Loucy (cell line): ENCODE measurements at regions not wholly inside any gene's neighbourhood (a gene's known extent, or its start where the extent isn't known, plus 50 kb on each side); places are given as distances from the start of the nearest gene placed in this dataset.

Experiments
- H2AFZ ChIP-seq: fragments of 200-600 bp; sonication (generic); 2 replicates; pipeline ENCODE4 v1.6.0; 2016; ENCODE audit warnings: antibody characterized with exemption, mild to moderate bottlenecking, low read length, moderate library complexity
- H3F3A ChIP-seq: fragments of 200-600 bp; 2 replicates; pipeline ENCODE4 v1.6.0; 2016; ENCODE audit warnings: antibody characterized with exemption, low read depth, mild to moderate bottlenecking
- H3K27me3 ChIP-seq: fragments of 200-600 bp; sonication (generic); 2 replicates; pipeline ENCODE4 v1.6.1; 2014; ENCODE audit warnings: low read length, mild to moderate bottlenecking; ENCODE audit not compliant: insufficient read depth, poor library complexity, severe bottlenecking
- H3K36me3 ChIP-seq: fragments of 200-600 bp; sonication (generic); 2 replicates; pipeline ENCODE4 v1.6.1; 2016; ENCODE audit warnings: low read length; ENCODE audit not compliant: insufficient read depth
- H3K4me1 ChIP-seq: fragments of 200-600 bp; sonication (generic); 2 replicates; pipeline ENCODE4 v1.5.1; 2014; ENCODE audit warnings: low read length, mild to moderate bottlenecking; ENCODE audit not compliant: insufficient read depth, poor library complexity, severe bottlenecking
- H3K4me2 ChIP-seq: fragments of 200-600 bp; sonication (generic); 2 replicates; pipeline ENCODE4 v1.6.0; 2014; ENCODE audit warnings: antibody characterized with exemption, low read length, low read depth, mild to moderate bottlenecking; ENCODE audit not compliant: poor library complexity, severe bottlenecking
- H3K4me3 ChIP-seq: fragments of 200-600 bp; sonication (generic); 2 replicates; pipeline ENCODE4 v1.5.1; 2014; ENCODE audit warnings: low read length, mild to moderate bottlenecking, mixed read lengths; ENCODE audit not compliant: poor library complexity, severe bottlenecking
- H3K79me2 ChIP-seq: fragments of 200-600 bp; sonication (generic); 2 replicates; pipeline ENCODE4 v1.6.1; 2014; ENCODE audit warnings: low read length; ENCODE audit not compliant: insufficient read depth
- H3K9ac ChIP-seq: fragments of 200-600 bp; sonication (generic); 2 replicates; pipeline ENCODE4 v1.6.0; 2014; ENCODE audit warnings: mild to moderate bottlenecking, low read depth, low read length, moderate library complexity; ENCODE audit not compliant: poor library complexity, severe bottlenecking
- H3K9me2 ChIP-seq: fragments of 200-600 bp; sonication (generic); replicated peaks from 2 replicates; pipeline ENCODE4 v1.6.1; 2016; ENCODE audit warnings: low read depth, low read length, mixed read lengths
- H3K9me3 ChIP-seq: fragments of 200-600 bp; sonication (generic); 2 replicates; pipeline ENCODE4 v1.6.1; 2014; ENCODE audit warnings: mild to moderate bottlenecking, antibody characterized with exemption, low read length, low read depth; ENCODE audit not compliant: insufficient read depth
- H4K20me1 ChIP-seq: fragments of 200-600 bp; sonication (generic); 2 replicates; pipeline ENCODE4 v1.6.0; 2014; ENCODE audit warnings: antibody characterized with exemption, low read length, mild to moderate bottlenecking; ENCODE audit not compliant: insufficient read depth, poor library complexity, severe bottlenecking
- EZH2phosphoT487 ChIP-seq: fragments of 200-600 bp; IDR thresholded peaks from 2 replicates; pipeline ENCODE4 v1.6.1; 2018; ENCODE audit warnings: antibody characterized with exemption, mild to moderate bottlenecking, moderate library complexity, borderline replicate concordance
- TF ChIP-seq, protein P1 (sequence below): fragments of 200-600 bp; sonication (generic); conservative IDR thresholded peaks from 2 replicates; pipeline ENCODE4 v1.5.1; 2014; ENCODE audit warnings: mild to moderate bottlenecking, antibody characterized with exemption, low read length

DNA sequence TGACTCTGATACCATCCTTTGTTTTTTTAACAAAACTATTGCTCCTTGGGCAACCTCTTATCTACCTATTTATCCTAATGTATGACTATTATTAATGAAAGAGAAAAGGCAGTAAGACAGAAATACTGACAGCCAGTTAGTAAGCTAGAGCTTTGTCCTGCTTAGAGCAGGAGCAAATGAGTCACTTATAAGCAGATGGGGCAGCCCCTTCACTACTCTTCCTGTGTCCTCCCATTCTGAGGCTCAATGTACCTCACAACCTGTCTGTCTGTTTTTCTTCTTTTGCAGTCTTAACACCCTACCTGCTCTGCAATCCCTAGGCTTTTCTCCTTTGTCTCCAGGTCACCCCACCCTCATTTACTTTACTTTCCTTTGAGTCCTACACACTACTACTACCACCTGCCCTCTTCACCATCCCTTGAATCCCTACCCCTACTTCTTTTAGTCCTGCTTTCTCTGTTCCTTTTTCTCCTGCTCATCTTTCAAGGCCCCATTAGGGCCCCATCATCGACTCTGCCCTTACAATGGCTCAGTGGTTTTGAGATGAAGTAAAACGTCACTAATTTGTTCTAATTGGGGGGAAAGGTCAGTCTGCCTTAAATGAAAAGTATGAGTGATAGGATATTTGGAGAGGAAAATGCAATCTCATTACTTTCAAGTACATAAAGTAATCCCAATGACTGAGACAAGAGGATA is 294.3 kb downstream of the GUCY2F start:
- no peaks in the 10 kb centered on the region for H3K9me2 ChIP-seq
- H3K27me3 ChIP-seq = no peaks in the 10 kb centered on the region
- H3K36me3 ChIP-seq = no peaks in the 10 kb centered on the region
- H3K9ac ChIP-seq = no peak overlapping the region
- H3K4me2 ChIP-seq = no peak overlapping the region
- H3K4me3 ChIP-seq = no peak overlapping the region
- TF ChIP-seq, protein P1, sequence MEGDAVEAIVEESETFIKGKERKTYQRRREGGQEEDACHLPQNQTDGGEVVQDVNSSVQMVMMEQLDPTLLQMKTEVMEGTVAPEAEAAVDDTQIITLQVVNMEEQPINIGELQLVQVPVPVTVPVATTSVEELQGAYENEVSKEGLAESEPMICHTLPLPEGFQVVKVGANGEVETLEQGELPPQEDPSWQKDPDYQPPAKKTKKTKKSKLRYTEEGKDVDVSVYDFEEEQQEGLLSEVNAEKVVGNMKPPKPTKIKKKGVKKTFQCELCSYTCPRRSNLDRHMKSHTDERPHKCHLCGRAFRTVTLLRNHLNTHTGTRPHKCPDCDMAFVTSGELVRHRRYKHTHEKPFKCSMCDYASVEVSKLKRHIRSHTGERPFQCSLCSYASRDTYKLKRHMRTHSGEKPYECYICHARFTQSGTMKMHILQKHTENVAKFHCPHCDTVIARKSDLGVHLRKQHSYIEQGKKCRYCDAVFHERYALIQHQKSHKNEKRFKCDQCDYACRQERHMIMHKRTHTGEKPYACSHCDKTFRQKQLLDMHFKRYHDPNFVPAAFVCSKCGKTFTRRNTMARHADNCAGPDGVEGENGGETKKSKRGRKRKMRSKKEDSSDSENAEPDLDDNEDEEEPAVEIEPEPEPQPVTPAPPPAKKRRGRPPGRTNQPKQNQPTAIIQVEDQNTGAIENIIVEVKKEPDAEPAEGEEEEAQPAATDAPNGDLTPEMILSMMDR = no peak
- H3F3A ChIP-seq = no peaks in the 10 kb centered on the region
- H3K79me2 ChIP-seq = no peaks in the 10 kb centered on the region
- H2AFZ ChIP-seq = no peak overlapping the region
- H3K4me1 ChIP-seq = no peaks in the 10 kb centered on the region
- H4K20me1 ChIP-seq = no peaks in the 10 kb centered on the region
- H3K9me3 ChIP-seq = no peaks in the 10 kb centered on the region

GRCh38 chrX:109186939-109187338 is 294.9 kb downstream of the GUCY2F start:
- no peaks in the 10 kb centered on the region for H3K9me2 ChIP-seq
- no peaks in the 10 kb centered on the region for H3K4me1 ChIP-seq
- TF ChIP-seq, protein P1 = no peak
- no peaks in the 10 kb centered on the region for H3K27me3 ChIP-seq
- H3K9ac ChIP-seq = no peak overlapping the region
- H3K4me3 ChIP-seq = no peak overlapping the region
- no peak overlapping the region for H2AFZ ChIP-seq
- no peaks in the 10 kb centered on the region for H3K36me3 ChIP-seq
- H4K20me1 ChIP-seq = no peaks in the 10 kb centered on the region
- no peaks in the 10 kb centered on the region for H3K79me2 ChIP-seq
- no peak overlapping the region for H3K4me2 ChIP-seq
- H3K9me3 ChIP-seq = no peaks in the 10 kb centered on the region
- H3F3A ChIP-seq = no peaks in the 10 kb centered on the region

DNA sequence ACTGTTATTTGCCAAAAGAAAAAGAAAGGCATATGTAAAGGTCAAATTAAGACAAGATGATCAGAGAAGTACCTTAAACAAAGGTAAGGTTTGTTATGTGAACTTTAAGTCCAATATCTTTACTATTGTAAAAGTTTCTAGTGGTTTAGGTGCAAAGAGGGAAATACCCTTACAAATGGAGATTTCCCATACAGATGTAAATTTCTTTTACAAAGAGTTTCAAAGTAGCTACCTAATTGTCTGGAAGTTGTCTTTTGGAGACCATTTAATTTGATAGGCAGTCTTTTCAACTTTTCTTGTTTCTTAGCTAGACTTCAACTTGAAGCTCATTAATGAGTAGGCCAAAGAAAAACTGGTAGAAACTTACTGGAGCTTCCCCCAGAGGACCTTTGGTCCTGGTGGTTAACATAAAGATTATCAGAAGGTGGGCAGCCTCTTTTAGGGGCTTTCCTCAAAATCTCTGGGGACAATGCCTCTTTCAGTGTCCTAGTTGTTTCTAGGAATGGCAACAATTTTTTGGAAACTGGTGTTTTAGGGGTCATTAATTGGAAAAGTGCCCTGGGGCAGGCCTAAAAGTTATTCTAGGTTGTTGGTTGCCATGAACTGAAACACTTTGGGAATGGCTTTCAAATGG is 297.3 kb downstream of the GUCY2F start:
- no peaks in the 10 kb centered on the region for H3K9me2 ChIP-seq
- no peaks in the 10 kb centered on the region for H3K36me3 ChIP-seq
- no peaks in the 10 kb centered on the region for H4K20me1 ChIP-seq
- H3K79me2 ChIP-seq = no peaks in the 10 kb centered on the region
- no peaks in the 10 kb centered on the region for H3K27me3 ChIP-seq
- no peak overlapping the region for H2AFZ ChIP-seq
- H3K4me2 ChIP-seq = no peak overlapping the region
- H3F3A ChIP-seq = no peaks in the 10 kb centered on the region
- no peaks in the 10 kb centered on the region for H3K9me3 ChIP-seq
- no peaks in the 10 kb centered on the region for H3K4me1 ChIP-seq
- H3K4me3 ChIP-seq = no peak overlapping the region
- H3K9ac ChIP-seq = no peak overlapping the region
- TF ChIP-seq EZH2phosphoT487 = no peak
- TF ChIP-seq, protein P1 = no peak
